GM18868 (cell line): ENCODE measurements at regions not wholly inside any gene's neighbourhood (a gene's known extent, or its start where the extent isn't known, plus 50 kb on each side); places are given as distances from the start of the nearest gene placed in this dataset.
A peak's percentile ranks its signal among the peaks of the same experiment; 100 is the strongest.

Experiments
- ATAC-seq: cut with Tn5 transposase; IDR thresholded peaks from one replicate; pipeline ENCODE4 v1.9.1; 2021; ENCODE audit warnings: mild to moderate bottlenecking, moderate library complexity; ENCODE audit not compliant: unreplicated experiment

- ATAC-seq: no peak
Observed at GRCh38 chr3:75985432-75985831, 200.1 kb upstream of the ZNF717 start.

DNA sequence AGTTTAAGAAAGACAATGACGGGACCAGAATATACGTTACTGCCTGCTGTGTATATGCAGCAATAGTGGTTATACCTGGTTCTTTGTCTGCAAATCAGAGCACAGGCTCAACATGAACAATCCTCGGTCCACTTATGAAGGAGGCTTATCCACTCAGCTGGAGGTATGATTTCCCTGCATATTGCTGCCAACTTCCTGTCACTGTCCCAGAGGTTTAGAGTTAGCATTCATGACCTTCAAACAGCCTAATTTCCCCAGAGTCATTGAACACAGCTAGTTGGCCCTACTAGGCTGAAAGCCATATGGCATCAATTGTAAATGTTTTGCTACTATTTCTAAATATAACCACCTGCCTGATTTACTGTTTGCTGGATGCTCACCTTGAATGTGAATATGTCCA, 224.9 kb upstream of the ZNF717 start:
- ATAC-seq: no peak

DNA sequence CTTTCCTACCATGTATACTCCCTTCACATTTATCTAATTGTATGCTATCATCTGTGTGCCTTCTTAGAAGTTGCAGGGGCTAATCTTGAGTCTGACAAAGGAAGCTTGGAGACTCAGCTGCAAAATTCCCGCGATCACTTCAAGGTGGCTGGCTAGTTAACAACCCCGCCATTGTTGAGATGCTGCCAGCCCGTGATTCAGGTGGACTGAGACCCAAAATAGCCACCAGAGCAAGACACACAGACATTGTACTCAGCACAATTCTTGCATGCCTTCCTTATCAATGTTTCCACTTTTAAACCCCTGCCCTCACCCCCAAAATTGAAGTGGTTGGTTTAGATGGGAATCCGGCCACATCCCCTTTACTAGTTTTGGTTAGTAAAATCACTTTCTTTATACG, 225.8 kb upstream of the ZNF717 start:
- no peak for ATAC-seq

DNA sequence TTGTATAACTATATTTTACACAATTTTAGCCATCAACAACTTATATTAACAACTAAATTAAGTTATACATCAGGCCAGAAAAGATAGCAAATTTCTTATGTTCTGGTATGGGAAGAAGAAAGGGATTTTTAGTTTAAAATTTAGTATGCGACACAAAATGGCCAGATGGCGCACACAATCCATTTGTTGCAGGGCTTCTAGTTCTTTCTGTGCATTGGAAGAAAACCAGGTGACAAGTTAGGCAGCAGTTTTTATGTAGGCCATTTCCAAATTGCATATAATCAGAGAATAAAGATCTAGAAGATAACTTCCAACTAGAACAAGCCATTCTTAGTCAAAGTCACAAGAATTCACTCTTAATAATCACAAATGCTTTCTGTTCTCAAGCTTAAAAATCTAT, 230.1 kb upstream of the ZNF717 start:
- ATAC-seq: no peak

DNA sequence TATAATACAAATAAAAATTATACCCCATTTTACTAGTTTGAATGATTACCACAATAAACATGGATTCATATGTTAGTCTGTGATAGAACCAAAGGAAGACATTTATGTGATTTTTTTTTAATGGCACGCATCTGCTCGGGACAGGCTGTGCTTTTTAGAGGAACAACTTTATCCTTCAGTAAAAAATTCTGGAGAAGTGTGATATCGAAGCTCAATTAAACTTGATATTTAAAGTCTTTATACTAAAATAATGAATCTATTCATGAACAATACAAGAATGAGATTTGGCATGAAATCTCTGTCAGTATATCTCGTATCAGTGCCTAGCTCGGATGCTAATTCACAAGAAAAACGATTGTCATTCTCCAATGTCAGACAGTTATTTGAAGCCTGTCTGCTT, 230.8 kb upstream of the ZNF717 start:
- no peak for ATAC-seq

DNA sequence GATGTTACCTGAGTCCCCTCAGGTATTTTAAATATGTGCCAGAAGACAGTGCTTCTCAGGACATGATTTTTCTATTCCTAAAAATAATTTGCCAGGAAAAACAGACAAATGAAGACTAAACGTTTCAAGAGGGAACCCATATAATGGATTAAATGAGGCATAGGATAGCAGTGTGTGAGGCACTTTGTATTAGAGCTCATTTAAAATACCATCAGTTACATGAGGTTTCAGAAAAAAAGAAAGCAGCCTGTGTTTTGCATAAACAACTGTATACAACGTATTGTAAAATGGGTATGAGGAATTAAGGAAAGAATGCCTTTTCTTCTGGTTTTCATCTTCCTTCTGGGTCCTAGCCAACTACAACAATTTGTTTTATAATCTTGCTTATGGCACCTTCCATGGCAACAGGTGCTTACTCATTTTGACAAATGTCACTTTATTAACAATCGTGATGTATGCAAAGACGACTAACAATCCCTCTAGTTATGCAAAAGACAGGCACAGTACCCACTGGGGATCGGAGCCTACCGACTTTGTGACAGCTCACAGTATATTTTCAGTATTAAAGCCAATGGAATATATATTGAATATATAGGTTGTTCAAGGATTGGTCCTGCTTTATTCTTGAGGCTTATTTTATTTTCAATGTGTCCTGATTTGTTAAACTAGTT, 231.6 kb upstream of the ZNF717 start:
- ATAC-seq: no peak

DNA sequence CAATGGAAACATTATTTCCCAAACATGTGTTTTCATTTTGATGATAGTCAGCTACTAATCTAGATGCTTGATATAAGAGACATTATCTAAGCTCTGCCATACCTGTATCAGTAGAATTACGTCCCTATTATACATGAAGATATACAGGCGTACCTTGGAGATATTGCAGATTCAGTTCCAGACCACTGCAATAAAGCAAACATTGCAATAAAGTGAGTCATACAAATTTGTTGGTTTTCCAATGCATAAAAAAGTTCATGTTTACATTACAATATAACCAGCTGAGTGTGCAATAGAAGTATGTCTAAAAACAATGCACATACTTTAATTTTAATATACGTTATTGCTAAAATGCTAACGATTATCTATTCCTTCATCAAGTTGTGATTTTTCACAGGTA, 236.0 kb upstream of the ZNF717 start:
- no peak for ATAC-seq

GRCh38 chr3:76024640-76025039, 239.3 kb upstream of the ZNF717 start:
- peak; percentile 43 for ATAC-seq

GRCh38 chr3:76025561-76025960, 240.2 kb upstream of the ZNF717 start:
- ATAC-seq: no peak

- ATAC-seq: no peak
Observed at GRCh38 chr3:76026379-76026778, 241.0 kb upstream of the ZNF717 start.

DNA sequence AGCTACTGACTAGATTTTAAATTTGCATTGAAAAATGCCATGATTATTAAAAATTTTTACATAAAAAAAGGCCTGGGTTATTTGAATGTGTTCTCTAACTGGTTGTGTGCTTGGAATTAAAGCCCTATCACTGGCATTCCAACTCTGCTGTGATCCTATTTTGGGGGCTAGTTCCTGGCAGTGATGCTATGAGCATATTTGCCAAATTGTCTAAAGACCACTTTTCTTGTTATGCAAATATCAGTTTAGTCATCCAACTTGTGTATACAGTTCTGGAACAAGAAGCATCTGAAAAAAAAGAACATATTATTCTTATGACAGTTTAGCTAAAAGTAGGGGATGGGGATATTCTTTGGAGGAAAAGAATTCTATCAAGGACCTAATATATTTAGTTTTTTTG, 243.4 kb upstream of the ZNF717 start:
- ATAC-seq: no peak

- ATAC-seq: no peak
Observed at GRCh38 chr3:76034649-76035048, 249.3 kb upstream of the ZNF717 start.

DNA sequence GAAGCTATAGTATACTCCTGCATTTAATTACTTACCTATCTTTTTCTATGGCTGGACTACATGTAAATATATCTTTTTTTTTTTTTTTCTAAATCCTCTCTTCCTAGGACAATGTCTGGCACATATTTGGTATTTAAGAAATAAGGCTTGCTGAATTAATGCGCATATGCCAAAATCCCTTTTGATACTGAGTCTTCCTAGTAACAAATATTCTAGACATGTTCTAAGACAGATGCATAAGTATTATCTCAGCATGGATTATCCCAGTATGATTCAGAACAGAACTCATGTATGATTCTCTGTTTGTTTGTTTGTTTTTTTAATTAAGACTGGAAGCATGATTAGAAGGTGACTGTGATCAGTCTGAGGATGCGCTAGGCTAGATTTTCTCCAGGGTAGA, 249.8 kb upstream of the ZNF717 start:
- no peak for ATAC-seq

DNA sequence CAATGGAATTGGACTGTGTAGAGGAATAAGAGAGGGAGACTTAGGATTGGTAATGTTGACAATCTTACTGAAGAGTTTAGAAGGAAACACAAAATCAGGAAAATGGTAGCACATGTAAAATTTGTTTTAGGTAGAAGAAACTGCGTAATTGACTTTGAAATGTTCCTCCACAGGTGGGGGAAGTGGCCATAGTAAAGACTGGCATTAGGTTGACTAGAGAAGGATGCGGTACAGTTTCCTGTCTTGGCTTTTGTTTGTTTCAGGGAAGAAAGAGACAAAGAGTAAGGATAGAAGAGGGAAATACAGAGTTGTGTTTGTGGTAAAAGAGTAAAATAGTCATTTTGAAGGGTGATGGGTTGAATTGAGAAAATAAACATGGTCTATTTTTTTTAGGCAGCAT, 253.6 kb upstream of the ZNF717 start:
- no peak for ATAC-seq

DNA sequence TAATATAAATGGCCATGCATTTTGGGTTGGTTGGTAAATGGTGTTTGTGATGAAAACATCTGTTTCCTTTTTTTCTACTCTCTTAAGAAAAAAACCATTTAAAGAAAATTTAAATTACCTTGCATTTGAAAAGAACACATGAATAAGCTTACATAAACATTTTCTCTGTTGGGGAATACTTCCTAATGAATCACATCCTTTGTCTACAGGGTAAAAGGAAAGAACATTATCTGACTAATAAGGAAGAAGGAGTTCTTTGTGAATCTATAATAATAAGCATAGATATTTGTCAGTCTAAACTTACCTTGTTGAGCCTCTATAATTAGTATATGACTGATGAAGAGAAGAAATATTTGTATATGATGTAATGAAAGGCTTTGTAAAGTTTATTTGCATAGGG, 254.1 kb upstream of the ZNF717 start:
- ATAC-seq: no peak

DNA sequence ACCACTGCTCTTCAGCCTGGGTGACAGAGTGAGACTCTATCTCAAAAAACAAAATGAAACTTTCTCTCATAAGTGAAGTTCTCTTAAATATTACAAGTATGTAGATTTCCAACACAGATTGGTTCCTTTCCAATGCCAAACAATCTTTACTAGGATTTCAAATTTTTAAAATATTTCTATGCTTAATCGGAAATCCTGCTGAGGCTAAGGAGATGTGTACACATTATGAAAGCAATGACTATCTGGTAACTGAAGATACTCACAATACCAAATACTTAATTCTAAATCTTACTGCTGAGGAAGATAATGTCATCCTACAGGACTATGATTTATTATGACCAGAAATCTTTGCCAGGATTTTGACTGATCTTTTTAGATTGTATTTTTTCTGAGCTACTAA, 255.6 kb upstream of the ZNF717 start:
- ATAC-seq: no peak

DNA sequence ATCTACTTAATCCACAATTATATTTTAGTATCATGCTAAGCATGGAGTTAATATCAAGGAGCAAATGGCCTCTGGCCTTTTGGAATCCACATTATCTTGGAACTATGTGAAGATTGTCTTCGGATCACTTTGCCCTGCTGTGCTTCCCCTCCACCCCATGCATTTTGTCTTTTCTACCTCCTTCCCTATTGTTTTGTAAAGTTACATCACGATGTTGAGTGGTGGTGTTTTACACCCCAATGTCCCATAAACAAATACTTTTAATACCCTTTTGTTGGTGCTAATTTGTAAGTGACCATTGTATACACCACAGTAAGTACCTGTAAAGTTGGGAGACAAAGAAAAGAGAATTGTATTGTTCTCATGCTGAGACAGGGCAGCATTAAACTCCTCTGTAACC, 258.4 kb upstream of the ZNF717 start:
- ATAC-seq: no peak

GRCh38 chr3:76044601-76045600, 259.6 kb upstream of the ZNF717 start:
- ATAC-seq: peak; percentile 82

DNA sequence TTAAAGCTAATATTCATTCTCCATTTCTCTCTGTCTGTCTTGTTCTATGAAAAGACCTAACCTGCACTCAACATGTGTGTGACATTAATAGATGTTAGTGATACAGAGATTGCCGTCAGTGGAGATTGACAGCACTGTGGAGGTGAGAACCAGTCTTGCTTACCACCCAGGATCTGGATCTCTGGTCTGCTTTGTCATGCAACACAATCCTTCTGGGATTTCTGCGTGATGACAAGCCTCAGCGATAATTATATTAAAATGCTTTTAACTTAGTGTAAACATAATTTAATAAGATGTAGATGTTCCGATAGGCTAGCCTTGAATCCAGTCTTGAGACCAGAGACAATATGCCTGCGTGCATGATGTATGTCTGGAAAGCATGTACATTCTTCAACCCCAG, 262.0 kb upstream of the ZNF717 start:
- ATAC-seq: no peak

- ATAC-seq: no peak
Observed at GRCh38 chr3:76049776-76050175, 264.4 kb upstream of the ZNF717 start.

GRCh38 chr3:76051145-76051544, 265.8 kb upstream of the ZNF717 start:
- ATAC-seq: no peak

- ATAC-seq: no peak
Observed at GRCh38 chr3:76054404-76054803, 269.1 kb upstream of the ZNF717 start.
